ENCODE measurements at regions not wholly inside any gene's neighbourhood (a gene's known extent, or its start where the extent isn't known, plus 50 kb on each side); places are given as distances from the start of the nearest gene placed in this dataset.
A peak's percentile ranks its signal among the peaks of the same experiment; 100 is the strongest.

DNA sequence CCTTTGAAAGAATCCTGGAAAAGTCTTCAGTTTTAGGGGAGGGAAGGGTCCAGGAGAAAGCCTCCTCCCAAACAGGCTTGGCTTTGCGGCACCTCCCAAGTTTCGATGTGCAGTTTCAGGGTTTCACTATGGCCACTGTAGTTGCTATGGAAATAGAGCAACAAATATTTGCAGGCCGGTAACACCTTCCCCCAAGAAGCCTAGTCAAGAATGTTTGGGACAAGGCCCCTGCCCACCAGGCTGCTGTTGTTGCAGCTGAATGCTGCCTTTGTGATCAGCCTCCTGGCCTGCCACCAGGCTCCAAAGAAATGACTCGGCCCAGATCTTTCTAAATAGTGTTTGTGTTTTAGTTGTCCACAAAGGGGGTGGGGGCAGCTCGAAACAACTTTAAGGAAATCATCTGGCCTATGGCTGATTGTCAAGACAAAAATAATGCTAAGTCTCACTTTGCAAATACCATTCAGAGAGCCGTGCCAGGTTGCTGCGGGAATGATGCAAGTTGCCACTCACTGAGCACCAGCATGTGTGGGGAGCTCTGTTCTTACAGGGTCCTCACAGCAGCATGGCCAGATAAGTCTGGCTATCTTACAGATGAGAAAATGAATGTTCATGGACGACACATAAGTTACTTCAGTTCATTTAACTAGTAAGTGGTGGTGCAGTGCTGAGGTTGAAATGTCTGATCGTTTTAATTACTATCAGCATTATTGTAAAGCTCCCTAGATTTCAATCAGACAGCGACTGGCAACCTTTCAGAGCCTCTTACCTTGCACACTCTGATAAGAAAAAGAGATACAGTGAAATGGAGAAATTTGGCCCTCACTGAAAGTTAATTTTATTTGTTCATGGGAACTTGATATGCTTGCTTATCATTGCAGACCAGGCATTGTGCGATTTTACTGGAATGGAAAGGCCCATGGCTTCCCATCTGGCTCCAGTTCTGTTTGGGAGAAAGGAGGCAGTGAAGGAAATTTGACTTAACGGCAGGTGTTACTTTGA, 91.2 kb upstream of the JUN start:
- Mint-ChIP-seq H3K27me3 (ENCODE audit: low read depth) (no peaks in the 10 kb centered on the region), H3K4me3 (no peak overlapping the region), H3K36me3 (ENCODE audit: low read depth) (peaks cover 14% of the 10 kb centered on the region), H3K9me3 (no peaks in the 10 kb centered on the region), H3K27ac (no peak overlapping the region), H3K4me1 (ENCODE audit: low read depth) (peaks cover 7% of the 10 kb centered on the region)

- Mint-ChIP-seq H3K4me3 (no peak overlapping the region), H3K4me1 (ENCODE audit: low read depth) (peaks cover 25% of the 10 kb centered on the region), H3K27ac (no peak overlapping the region), H3K9me3 (peaks cover 4% of the 10 kb centered on the region), H3K36me3 (ENCODE audit: low read depth) (peaks cover 24% of the 10 kb centered on the region), H3K27me3 (ENCODE audit: low read depth) (no peaks in the 10 kb centered on the region)
These were observed 95.6 kb upstream of the JUN start for GRCh38 chr1:58879464-58879863.

DNA sequence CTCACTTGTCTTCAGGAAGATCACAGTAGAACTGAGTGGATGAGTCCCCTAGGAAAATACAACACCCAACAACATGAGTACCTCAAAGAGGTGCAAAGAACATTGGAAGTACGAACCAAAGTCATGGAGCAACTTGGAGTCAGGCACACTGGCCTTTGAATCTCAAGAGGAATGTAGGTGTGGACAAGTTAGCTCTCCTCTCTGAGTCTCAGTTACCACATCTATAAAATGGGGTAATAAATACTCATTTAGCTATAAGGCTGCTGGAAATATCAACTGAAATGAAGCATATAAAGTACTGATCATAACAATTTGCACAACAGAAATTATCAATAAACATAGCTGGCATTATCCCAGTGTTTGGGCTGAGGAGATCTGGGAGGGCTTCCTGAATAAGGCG, 96.7 kb upstream of the JUN start:
- Mint-ChIP-seq H3K36me3 (ENCODE audit: low read depth) (peaks cover 24% of the 10 kb centered on the region), H3K4me3 (no peak overlapping the region), H3K27me3 (ENCODE audit: low read depth) (no peaks in the 10 kb centered on the region), H3K4me1 (ENCODE audit: low read depth) (peaks cover 36% of the 10 kb centered on the region), H3K27ac (no peak overlapping the region), H3K9me3 (peaks cover 4% of the 10 kb centered on the region)

DNA sequence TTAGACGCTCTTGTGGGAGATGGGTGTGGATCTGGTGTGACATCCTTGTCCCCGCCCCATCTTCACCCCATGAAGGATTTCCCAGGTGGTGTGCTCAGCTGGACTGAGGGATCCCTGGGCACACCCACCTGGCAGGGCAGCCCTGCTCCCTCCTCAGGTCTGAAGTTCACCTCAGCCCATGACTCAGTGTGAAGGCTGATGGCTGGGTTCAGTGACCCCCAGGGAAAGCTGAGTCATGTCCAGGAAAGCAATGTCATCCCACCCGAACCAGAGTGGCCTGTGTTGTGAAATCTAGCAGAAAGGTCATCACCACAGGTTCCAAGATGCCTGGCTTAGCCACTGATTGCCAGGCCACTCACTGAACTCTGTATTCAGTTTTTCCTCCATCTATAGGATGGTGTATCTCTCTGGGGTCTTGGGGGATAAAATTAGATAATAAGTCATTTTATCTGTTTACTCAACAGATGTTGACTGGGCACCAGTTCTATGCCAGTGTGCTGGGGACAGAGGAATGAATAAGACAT, 97.7 kb upstream of the JUN start:
- Mint-ChIP-seq H3K4me3 (no peak overlapping the region), H3K4me1 (ENCODE audit: low read depth) (peaks cover 45% of the 10 kb centered on the region), H3K27ac (no peak overlapping the region), H3K9me3 (peaks cover 4% of the 10 kb centered on the region), H3K27me3 (ENCODE audit: low read depth) (no peaks in the 10 kb centered on the region), H3K36me3 (ENCODE audit: low read depth) (peaks cover 26% of the 10 kb centered on the region)

DNA sequence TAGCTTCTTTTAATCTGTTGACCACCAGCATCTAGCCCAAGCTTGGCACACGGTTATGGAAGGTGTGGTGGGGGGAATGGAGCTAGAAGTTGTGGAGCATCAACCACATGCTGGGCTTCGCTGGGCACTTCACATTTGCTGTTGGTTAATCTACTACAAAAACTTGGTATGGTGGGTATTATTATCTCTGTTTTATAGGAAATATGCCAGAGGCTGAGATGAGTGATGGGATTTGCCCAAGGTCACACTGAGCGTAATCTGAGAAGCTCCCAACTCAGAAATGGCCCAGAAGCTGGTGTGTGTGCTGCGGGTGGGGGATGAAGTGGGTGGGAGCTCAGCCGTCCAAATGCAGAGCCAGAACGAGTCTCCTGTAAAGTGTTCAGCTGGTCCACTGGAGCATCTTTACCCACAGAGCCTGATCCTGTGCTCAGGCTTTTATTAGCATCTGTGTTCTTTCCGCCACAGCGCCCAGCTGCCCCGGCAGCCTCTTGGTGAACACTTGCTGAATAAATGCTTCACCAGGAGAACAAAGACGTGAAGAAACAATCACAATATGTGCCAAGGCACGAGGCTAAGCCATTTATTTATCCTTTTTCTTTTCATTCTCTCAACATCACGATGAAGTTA, 98.6 kb upstream of the JUN start:
- peaks cover 54% of the 10 kb centered on the region for H3K4me1 Mint-ChIP-seq (ENCODE audit: low read depth)
- H3K36me3 Mint-ChIP-seq (ENCODE audit: low read depth): peaks cover 34% of the 10 kb centered on the region

GRCh38 chr1:58883037-58883887, 99.4 kb upstream of the JUN start:
- Mint-ChIP-seq H3K36me3 (ENCODE audit: low read depth) (peaks cover 29% of the 10 kb centered on the region), H3K4me1 (ENCODE audit: low read depth) (peaks cover 56% of the 10 kb centered on the region), H3K4me3 (no peak overlapping the region), H3K9me3 (peaks cover 4% of the 10 kb centered on the region), H3K27me3 (ENCODE audit: low read depth) (no peaks in the 10 kb centered on the region), H3K27ac (peak overlapping the region; percentile 27)

More for the DNA sequence above, 98.6 kb upstream of the JUN start:
- Mint-ChIP-seq H3K27me3 (ENCODE audit: low read depth) (no peaks in the 10 kb centered on the region), H3K27ac (no peak overlapping the region), H3K9me3 (peaks cover 4% of the 10 kb centered on the region), H3K4me3 (no peak overlapping the region)

- Mint-ChIP-seq H3K36me3 (ENCODE audit: low read depth) (peaks cover 27% of the 10 kb centered on the region), H3K9me3 (peaks cover 4% of the 10 kb centered on the region), H3K4me1 (ENCODE audit: low read depth) (peaks cover 55% of the 10 kb centered on the region), H3K27me3 (ENCODE audit: low read depth) (no peaks in the 10 kb centered on the region), H3K27ac (no peak overlapping the region), H3K4me3 (no peak overlapping the region)
These were observed 100.1 kb upstream of the JUN start for GRCh38 chr1:58883888-58884482.

- peak overlapping the region; percentile 87 for H3K27ac Mint-ChIP-seq
These were observed 101.1 kb upstream of the JUN start for GRCh38 chr1:58884706-58885661.

DNA sequence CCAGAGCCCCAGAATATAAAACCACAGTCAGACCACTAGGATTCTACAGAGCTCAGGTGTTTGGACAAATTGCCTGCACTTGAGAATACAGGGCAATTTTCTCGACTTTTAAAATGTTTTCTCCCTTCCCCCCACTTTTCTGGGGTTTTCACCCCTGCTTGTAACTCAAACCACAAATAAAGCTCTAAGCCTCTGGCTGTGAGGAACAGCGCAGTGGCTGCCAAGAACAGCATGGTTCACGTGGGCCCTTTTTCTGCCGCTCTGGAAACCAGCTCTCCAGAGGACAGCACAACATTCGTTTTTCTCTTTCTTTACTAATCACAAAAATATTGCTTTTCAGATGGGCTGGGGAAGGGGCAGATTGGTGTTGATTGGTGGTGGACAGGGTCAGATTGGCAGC, 102.2 kb upstream of the JUN start:
- H3K36me3 Mint-ChIP-seq (ENCODE audit: low read depth): peaks cover 21% of the 10 kb centered on the region

More at GRCh38 chr1:58884706-58885661, 101.1 kb upstream of the JUN start:
- Mint-ChIP-seq H3K4me3 (peak overlapping the region; percentile 21), H3K36me3 (ENCODE audit: low read depth) (peaks cover 24% of the 10 kb centered on the region), H3K9me3 (peaks cover 4% of the 10 kb centered on the region), H3K4me1 (ENCODE audit: low read depth) (peaks cover 58% of the 10 kb centered on the region), H3K27me3 (ENCODE audit: low read depth) (no peaks in the 10 kb centered on the region)

DNA sequence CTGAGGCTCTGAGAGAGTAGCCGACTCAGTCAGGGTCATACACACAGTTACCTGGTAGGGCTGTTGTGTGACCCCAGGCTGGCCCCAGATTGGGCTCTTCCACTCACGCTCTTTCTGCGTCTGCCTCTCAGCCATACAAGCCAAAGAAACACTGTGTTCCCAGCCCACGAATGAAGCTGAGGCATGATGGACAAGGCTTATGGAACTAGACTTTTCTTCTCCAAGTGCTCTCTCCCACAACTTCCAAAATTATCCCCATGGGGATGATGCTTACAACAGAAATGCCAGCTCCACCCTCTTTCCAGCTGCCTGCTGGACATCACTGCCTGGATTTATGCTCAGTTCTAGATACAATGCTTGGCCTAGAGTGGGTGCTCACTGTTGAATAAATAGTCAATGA, 102.8 kb upstream of the JUN start:
- Mint-ChIP-seq H3K36me3 (ENCODE audit: low read depth) (peaks cover 27% of the 10 kb centered on the region), H3K27ac (peak overlapping the region; percentile 55), H3K4me1 (ENCODE audit: low read depth) (peaks cover 62% of the 10 kb centered on the region), H3K4me3 (no peak overlapping the region), H3K27me3 (ENCODE audit: low read depth) (no peaks in the 10 kb centered on the region), H3K9me3 (no peaks in the 10 kb centered on the region)

More for the DNA sequence above, 102.2 kb upstream of the JUN start:
- Mint-ChIP-seq H3K4me3 (peak overlapping the region; percentile 63), H3K4me1 (ENCODE audit: low read depth) (peaks cover 59% of the 10 kb centered on the region), H3K27me3 (ENCODE audit: low read depth) (no peaks in the 10 kb centered on the region), H3K27ac (peak overlapping the region; percentile 87), H3K9me3 (no peaks in the 10 kb centered on the region)

DNA sequence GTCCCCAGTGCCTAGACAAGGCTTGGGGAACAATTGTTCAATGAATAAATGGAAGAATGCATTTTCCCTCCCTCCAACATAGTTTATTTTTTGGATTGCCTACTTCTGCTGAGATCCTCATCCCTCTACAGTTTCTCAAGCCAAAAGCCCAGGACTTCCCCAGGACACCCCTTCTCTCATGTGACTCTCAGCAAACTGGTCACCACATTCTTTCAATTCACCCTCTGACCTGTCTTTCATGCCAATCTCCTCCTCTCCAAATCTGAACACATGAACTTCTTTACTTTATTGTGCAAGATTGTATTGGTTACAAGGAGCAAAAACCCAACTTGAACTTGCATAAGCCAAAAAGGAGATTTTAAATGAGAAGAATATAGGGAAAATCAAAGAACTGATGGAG, 103.2 kb upstream of the JUN start:
- Mint-ChIP-seq H3K27me3 (ENCODE audit: low read depth) (no peaks in the 10 kb centered on the region), H3K4me3 (peak overlapping the region; percentile 1), H3K36me3 (ENCODE audit: low read depth) (peaks cover 27% of the 10 kb centered on the region), H3K27ac (peak overlapping the region; percentile 55), H3K9me3 (no peaks in the 10 kb centered on the region), H3K4me1 (ENCODE audit: low read depth) (peaks cover 60% of the 10 kb centered on the region)

- H3K27ac Mint-ChIP-seq: no peak overlapping the region
- H3K4me3 Mint-ChIP-seq: no peak overlapping the region
- H3K27me3 Mint-ChIP-seq (ENCODE audit: low read depth): no peaks in the 10 kb centered on the region
- H3K9me3 Mint-ChIP-seq: no peaks in the 10 kb centered on the region
- H3K36me3 Mint-ChIP-seq (ENCODE audit: low read depth): peaks cover 23% of the 10 kb centered on the region
- H3K4me1 Mint-ChIP-seq (ENCODE audit: low read depth): peaks cover 52% of the 10 kb centered on the region
These were observed 105.0 kb upstream of the JUN start for GRCh38 chr1:58888833-58889232.

GRCh38 chr1:58890113-58890512, 106.3 kb upstream of the JUN start:
- H3K36me3 Mint-ChIP-seq (ENCODE audit: low read depth): peaks cover 21% of the 10 kb centered on the region
- H3K9me3 Mint-ChIP-seq: no peaks in the 10 kb centered on the region
- no peaks in the 10 kb centered on the region for H3K27me3 Mint-ChIP-seq (ENCODE audit: low read depth)
- peaks cover 44% of the 10 kb centered on the region for H3K4me1 Mint-ChIP-seq (ENCODE audit: low read depth)
- no peak overlapping the region for H3K4me3 Mint-ChIP-seq
- no peak overlapping the region for H3K27ac Mint-ChIP-seq
